Spleen (tissue), 11 donors: ENCODE measurements at regions not wholly inside any gene's neighbourhood (a gene's known extent, or its start where the extent isn't known, plus 50 kb on each side); places are given as distances from the start of the nearest gene placed in this dataset.

Experiments used
- DNase-seq: peaks from one replicate; pipeline ENCODE4 v3.0.0-alpha.2; 2020
- H3K27ac ChIP-seq, 8 donors: fragments of 200-600 bp; sonication (generic) in 7 of 8; 1 replicate in 4 of 8; 2 replicates in 4 of 8; pipeline versions ENCODE4 v1.5.0 to v1.8.0; 2016 to 2021; ENCODE audit warnings: inconsistent platforms in 4 of 8, mild to moderate bottlenecking in 4 of 8, moderate library complexity in 1 of 8
- H3K27me3 ChIP-seq, 7 donors: fragments of 200-600 bp; sonication (generic) in 6 of 7; replicated peaks in 1 of 7; 1 replicate in 4 of 7; 2 replicates in 3 of 7; pipeline versions ENCODE4 v1.5.0 to v1.8.0; 2016 to 2021; ENCODE audit warnings: inconsistent platforms in 3 of 7, mild to moderate bottlenecking in 1 of 7
- H3K36me3 ChIP-seq, 6 donors: fragments of 200-600 bp; sonication (generic) in 5 of 6; 1 replicate in 4 of 6; 2 replicates in 2 of 6; pipeline versions ENCODE4 v1.5.0 to v1.8.0; 2016 to 2021; ENCODE audit warnings: inconsistent platforms in 2 of 6
- H3K4me1 ChIP-seq, 6 donors: fragments of 200-600 bp; sonication (generic) in 5 of 6; 1 replicate in 3 of 6; 2 replicates in 3 of 6; pipeline versions ENCODE4 v1.5.0 to v1.8.0; 2016 to 2021; ENCODE audit warnings: inconsistent platforms in 3 of 6
- H3K4me3 ChIP-seq, 8 donors: fragments of 200-600 bp; sonication (generic) in 7 of 8; 1 replicate in 4 of 8; 2 replicates in 4 of 8; pipeline versions ENCODE4 v1.5.0 to v1.8.0; 2016 to 2021; ENCODE audit warnings: inconsistent platforms in 4 of 8, mild to moderate bottlenecking in 4 of 8, moderate library complexity in 2 of 8
- H3K9me3 ChIP-seq, 8 donors: fragments of 200-600 bp; sonication (generic) in 7 of 8; 1 replicate in 4 of 8; 2 replicates in 4 of 8; pipeline versions ENCODE4 v1.5.0 to v1.8.0; 2016 to 2021; ENCODE audit warnings: inconsistent platforms in 4 of 8
- POLR2A ChIP-seq, 3 donors: fragments of 450-650 bp; IDR thresholded peaks; one replicate each; pipeline ENCODE4 v1.5.1; 2017; ENCODE audit warnings: antibody characterized with exemption in 3 of 3, mild to moderate bottlenecking in 1 of 3
- POLR2AphosphoS5 ChIP-seq, 3 donors: sonication (generic); formaldehyde crosslinking; IDR thresholded peaks; one replicate each; pipeline ENCODE4 v1.5.1; 2017; ENCODE audit warnings: antibody characterized with exemption in 3 of 3
- WGBS, 5 donors: extraction: QIAGEN DNeasy Blood & Tissue Kit in 3 of 5; methylation state at CpG; one replicate each; pipeline versions ENCODE4 v1.1.5 to v1.1.7; 2013 to 2018; 5-methylcytosine and 5-hydroxymethylcytosine counted together
- intact Hi-C: fragments of 100-400 bp; cut with DNase I; formaldehyde crosslinking; loops from one replicate; pipeline ENCODE4 v1.15.0; 2023; ENCODE audit warnings: low total_unique reads
- TF ChIP-seq, protein P1 (sequence below), 11 experiments: fragments of 200-600 bp in 7 of 11; fragments of 450-650 bp in 4 of 11; sonication (generic) in 4 of 11; IDR thresholded peaks in 8 of 11; conservative IDR thresholded peaks in 3 of 11; 1 replicate in 7 of 11; 2 replicates in 4 of 11; pipeline versions ENCODE4 v1.4.0 to v1.8.0; 2016 to 2021; ENCODE audit warnings: antibody characterized with exemption in 11 of 11, inconsistent platforms in 4 of 11, mild to moderate bottlenecking in 1 of 11
- donor health status: healthy with polysubstance abuse.
- donor health status: DM: no; HTN: no; CAD: no; lungs with moderate emphysema.
- donor health status: DM: no; HTN: no; CAD: no.
- donor health status: Bipolar disorder and iron deficiency.
- donor health status: healthy.
- donor health status: DM: no; HTN: no; CAD: no.
- donor health status: DM: yes; HTN: yes; CAD: no.

- no peak overlapping the region for H3K27ac ChIP-seq
- WGBS, 5 donors: 8 to 28% (median 18%) methylated on average over 1 of the region's 1 CpG
- H3K4me3 ChIP-seq: no peak overlapping the region
- H3K4me1 ChIP-seq: no peaks in the 10 kb centered on the region
- no peaks in the 10 kb centered on the region for H3K27me3 ChIP-seq
- H3K9me3 ChIP-seq: no peaks in the 10 kb centered on the region
- TF ChIP-seq POLR2AphosphoS5 (IDR thresholded peaks at IDR 0.05): no peak
- TF ChIP-seq, protein P1, sequence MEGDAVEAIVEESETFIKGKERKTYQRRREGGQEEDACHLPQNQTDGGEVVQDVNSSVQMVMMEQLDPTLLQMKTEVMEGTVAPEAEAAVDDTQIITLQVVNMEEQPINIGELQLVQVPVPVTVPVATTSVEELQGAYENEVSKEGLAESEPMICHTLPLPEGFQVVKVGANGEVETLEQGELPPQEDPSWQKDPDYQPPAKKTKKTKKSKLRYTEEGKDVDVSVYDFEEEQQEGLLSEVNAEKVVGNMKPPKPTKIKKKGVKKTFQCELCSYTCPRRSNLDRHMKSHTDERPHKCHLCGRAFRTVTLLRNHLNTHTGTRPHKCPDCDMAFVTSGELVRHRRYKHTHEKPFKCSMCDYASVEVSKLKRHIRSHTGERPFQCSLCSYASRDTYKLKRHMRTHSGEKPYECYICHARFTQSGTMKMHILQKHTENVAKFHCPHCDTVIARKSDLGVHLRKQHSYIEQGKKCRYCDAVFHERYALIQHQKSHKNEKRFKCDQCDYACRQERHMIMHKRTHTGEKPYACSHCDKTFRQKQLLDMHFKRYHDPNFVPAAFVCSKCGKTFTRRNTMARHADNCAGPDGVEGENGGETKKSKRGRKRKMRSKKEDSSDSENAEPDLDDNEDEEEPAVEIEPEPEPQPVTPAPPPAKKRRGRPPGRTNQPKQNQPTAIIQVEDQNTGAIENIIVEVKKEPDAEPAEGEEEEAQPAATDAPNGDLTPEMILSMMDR (IDR thresholded peaks at IDR 0.05 in 8 of 11, conservative IDR thresholded peaks at IDR 0.05 in 3 of 11): no peak
- no peak for TF ChIP-seq POLR2A (IDR thresholded peaks at IDR 0.05)
- H3K36me3 ChIP-seq: no peaks in the 10 kb centered on the region
- intact Hi-C loops: no loop called here
- no peak for DNase-seq
Measured at GRCh38 chr1:116230712-116231111, 119.5 kb downstream of the MAB21L3 start.

DNA sequence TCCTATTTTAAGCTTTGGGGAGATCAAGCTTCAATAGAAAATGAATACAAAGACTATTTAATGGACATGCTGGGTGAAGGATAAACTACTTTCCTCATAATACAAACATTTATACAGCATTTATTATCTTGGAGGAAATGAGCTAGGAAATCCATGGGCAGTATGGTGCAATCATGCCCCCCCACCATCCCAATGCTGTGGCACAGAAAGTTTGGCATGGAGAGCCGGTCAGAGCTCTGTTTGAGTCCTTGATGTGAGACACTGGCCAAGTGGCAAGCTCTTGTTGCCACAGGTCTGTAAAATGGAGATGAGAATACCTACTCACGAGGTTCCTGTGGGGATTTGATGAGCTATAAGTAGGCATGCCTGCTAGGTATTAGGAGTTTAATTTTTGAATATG is 120.6 kb downstream of the MAB21L3 start:
- no peak for DNase-seq
- intact Hi-C loops: no loop called here
- Histone ChIP-seq H3K27ac (no peak overlapping the region), H3K27me3 (no peaks in the 10 kb centered on the region), H3K4me1 (no peaks in the 10 kb centered on the region), H3K36me3 (no peaks in the 10 kb centered on the region), H3K9me3 (no peaks in the 10 kb centered on the region), H3K4me3 (no peak overlapping the region)
- 59 to 80% (median 70%) methylated on average over 2 of the region's 2 CpGs for WGBS, 5 donors
- TF ChIP-seq, protein P1 (IDR thresholded peaks at IDR 0.05 in 8 of 11, conservative IDR thresholded peaks at IDR 0.05 in 3 of 11): no peak
- TF ChIP-seq POLR2A (IDR thresholded peaks at IDR 0.05) (no peak), POLR2AphosphoS5 (IDR thresholded peaks at IDR 0.05) (no peak)

DNA sequence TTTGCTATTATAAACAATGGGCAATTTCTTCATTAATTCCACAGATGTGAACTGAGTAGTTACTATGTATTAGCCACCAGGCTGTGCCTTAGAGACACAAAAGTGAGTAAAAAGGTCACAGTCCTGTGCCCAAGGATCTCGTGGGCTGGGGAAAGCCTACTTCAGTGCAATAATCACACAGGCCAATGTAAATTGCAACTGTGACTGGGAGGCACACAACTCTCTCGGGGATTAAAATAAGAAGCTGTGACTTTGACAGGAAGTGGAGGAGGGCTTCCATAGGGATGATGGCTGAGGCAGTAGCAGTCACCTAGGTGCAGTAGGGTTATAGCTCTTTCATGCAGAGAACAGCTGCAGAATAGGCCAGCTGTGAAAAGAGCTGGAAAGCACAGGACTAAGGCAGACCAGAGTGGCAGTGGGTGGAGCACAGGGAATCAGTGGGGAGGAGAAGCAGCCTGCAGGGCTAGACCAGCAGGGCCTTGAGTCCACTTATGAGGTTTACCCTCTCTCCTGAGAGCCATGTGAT is 121.9 kb downstream of the MAB21L3 start:
- no peak for DNase-seq
- TF ChIP-seq POLR2AphosphoS5 (IDR thresholded peaks at IDR 0.05) (no peak), POLR2A (IDR thresholded peaks at IDR 0.05) (no peak)
- TF ChIP-seq, protein P1 (IDR thresholded peaks at IDR 0.05 in 8 of 11, conservative IDR thresholded peaks at IDR 0.05 in 3 of 11): peak in 1 of 11 experiments; percentile 21
- 30 to 45% (median 44%) methylated on average over 2 of the region's 2 CpGs for WGBS, 5 donors
- Histone ChIP-seq H3K4me1 (no peaks in the 10 kb centered on the region), H3K27me3 (no peaks in the 10 kb centered on the region), H3K9me3 (no peaks in the 10 kb centered on the region), H3K36me3 (no peaks in the 10 kb centered on the region), H3K27ac (no peak overlapping the region), H3K4me3 (no peak overlapping the region)
- intact Hi-C loops: no loop called here

DNA sequence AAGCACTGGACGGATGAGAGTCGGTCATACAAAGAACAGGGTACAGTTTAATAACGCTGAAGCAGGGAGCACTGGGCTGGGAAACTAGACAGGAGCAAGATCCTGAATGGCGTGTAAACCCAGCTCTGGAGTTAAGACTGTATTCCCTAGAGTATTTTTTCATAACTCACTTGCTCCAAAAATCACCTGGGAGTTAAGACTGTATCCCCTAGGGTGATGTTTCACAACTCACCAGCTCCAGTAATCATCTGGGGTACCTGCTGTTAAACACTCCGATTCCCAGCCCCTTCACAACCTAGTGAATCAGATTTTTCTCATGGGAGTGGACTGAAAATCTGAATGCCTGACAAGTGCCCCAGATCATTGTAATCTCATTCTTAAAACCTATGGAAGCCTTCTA is 123.2 kb downstream of the MAB21L3 start:
- no peak overlapping the region for H3K4me3 ChIP-seq
- H3K27me3 ChIP-seq: no peaks in the 10 kb centered on the region
- no peaks in the 10 kb centered on the region for H3K9me3 ChIP-seq
- H3K36me3 ChIP-seq: no peaks in the 10 kb centered on the region
- DNase-seq: no peak
- 87 to 95% (median 91%) methylated on average over 5 of the region's 5 CpGs for WGBS, 5 donors
- no peak for TF ChIP-seq POLR2A (IDR thresholded peaks at IDR 0.05)
- TF ChIP-seq, protein P1 (IDR thresholded peaks at IDR 0.05 in 8 of 11, conservative IDR thresholded peaks at IDR 0.05 in 3 of 11): no peak
- TF ChIP-seq POLR2AphosphoS5 (IDR thresholded peaks at IDR 0.05): no peak
- intact Hi-C loops: no loop called here
- no peak overlapping the region for H3K27ac ChIP-seq
- H3K4me1 ChIP-seq: no peaks in the 10 kb centered on the region
